Neutrophil (primary cell): ENCODE measurements at regions not wholly inside any gene's neighbourhood (a gene's known extent, or its start where the extent isn't known, plus 50 kb on each side); places are given as distances from the start of the nearest gene placed in this dataset.

ENCODE experiments used
- H3K27ac ChIP-seq: fragments of 200-600 bp; sonication (generic); 2 replicates; pipeline ENCODE4 v1.5.1; 2016; ENCODE audit warnings: mild to moderate bottlenecking, moderate library complexity
- H3K27me3 ChIP-seq: fragments of 200-600 bp; sonication (generic); 2 replicates; pipeline ENCODE4 v1.6.0; 2016; ENCODE audit warnings: mild to moderate bottlenecking
- H3K36me3 ChIP-seq: fragments of 200-600 bp; sonication (generic); 2 replicates; pipeline ENCODE4 v1.5.1; 2017
- H3K4me1 ChIP-seq, 2 experiments: fragments of 200-600 bp in 1 of 2; sonication (generic) in 1 of 2; 1 replicate in 1 of 2; 2 replicates in 1 of 2; pipeline versions ENCODE4 v1.5.1 to v1.6.1; 2013 to 2016; ENCODE audit warnings: low read depth in 1 of 2, low read length in 1 of 2, mild to moderate bottlenecking in 1 of 2, moderate library complexity in 1 of 2; ENCODE audit not compliant: control insufficient read depth in 1 of 2, insufficient read depth in 1 of 2
- H3K4me3 ChIP-seq, 2 experiments: fragments of 200-600 bp in 1 of 2; sonication (generic) in 1 of 2; 1 replicate in 1 of 2; 2 replicates in 1 of 2; pipeline ENCODE4 v1.5.1; 2013 to 2016; ENCODE audit warnings: low read depth in 1 of 2, low read length in 1 of 2, mild to moderate bottlenecking in 1 of 2, moderate library complexity in 1 of 2
- H3K9me3 ChIP-seq: fragments of 200-600 bp; sonication (generic); 2 replicates; pipeline ENCODE4 v1.5.1; 2016
- TF ChIP-seq, protein P1 (sequence below): fragments of 200-600 bp; sonication (generic); IDR thresholded peaks from 2 replicates; pipeline ENCODE4 v1.5.1; 2016; ENCODE audit warnings: antibody characterized with exemption

DNA sequence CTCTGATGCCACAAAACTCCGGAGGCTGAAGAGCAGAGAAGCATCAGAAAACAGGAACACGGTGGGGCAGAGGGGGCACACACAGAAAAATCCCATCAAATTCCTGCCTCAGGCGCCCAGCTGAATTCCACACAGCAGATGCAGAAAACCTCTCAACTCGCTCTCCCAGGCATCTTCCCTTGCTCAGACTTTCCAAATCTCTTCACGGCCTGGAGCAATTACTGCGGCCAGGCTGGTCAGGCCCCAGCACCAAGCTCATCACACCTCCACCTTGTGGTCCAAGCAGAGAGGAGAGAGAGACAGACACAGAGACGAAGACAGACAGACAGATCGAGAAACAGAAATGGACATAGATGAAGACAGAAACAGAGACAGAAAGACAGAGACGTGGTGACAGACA lies 89.0 kb downstream of the NCOR2 start:
- H3K9me3 ChIP-seq = no peaks in the 10 kb centered on the region
- H3K27me3 ChIP-seq = no peaks in the 10 kb centered on the region
- H3K4me1 ChIP-seq = no peaks in the 10 kb centered on the region
- H3K4me3 ChIP-seq = no peak overlapping the region
- no peak overlapping the region for H3K27ac ChIP-seq
- peaks cover 13% of the 10 kb centered on the region for H3K36me3 ChIP-seq
- TF ChIP-seq, protein P1, sequence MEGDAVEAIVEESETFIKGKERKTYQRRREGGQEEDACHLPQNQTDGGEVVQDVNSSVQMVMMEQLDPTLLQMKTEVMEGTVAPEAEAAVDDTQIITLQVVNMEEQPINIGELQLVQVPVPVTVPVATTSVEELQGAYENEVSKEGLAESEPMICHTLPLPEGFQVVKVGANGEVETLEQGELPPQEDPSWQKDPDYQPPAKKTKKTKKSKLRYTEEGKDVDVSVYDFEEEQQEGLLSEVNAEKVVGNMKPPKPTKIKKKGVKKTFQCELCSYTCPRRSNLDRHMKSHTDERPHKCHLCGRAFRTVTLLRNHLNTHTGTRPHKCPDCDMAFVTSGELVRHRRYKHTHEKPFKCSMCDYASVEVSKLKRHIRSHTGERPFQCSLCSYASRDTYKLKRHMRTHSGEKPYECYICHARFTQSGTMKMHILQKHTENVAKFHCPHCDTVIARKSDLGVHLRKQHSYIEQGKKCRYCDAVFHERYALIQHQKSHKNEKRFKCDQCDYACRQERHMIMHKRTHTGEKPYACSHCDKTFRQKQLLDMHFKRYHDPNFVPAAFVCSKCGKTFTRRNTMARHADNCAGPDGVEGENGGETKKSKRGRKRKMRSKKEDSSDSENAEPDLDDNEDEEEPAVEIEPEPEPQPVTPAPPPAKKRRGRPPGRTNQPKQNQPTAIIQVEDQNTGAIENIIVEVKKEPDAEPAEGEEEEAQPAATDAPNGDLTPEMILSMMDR = no peak

GRCh38 chr12:124477107-124477915 lies 90.1 kb downstream of the NCOR2 start:
- H3K27me3 ChIP-seq = no peaks in the 10 kb centered on the region
- peaks cover 11% of the 10 kb centered on the region for H3K36me3 ChIP-seq

GRCh38 chr12:124476011-124476400 lies 91.4 kb downstream of the NCOR2 start:
- no peak overlapping the region for H3K4me3 ChIP-seq
- H3K4me1 ChIP-seq = no peaks in the 10 kb centered on the region
- H3K27me3 ChIP-seq = no peaks in the 10 kb centered on the region
- H3K36me3 ChIP-seq = peaks cover 13% of the 10 kb centered on the region
- no peak overlapping the region for H3K27ac ChIP-seq
- TF ChIP-seq, protein P1 = no peak
- H3K9me3 ChIP-seq = no peaks in the 10 kb centered on the region

More at GRCh38 chr12:124477107-124477915, 90.1 kb downstream of the NCOR2 start:
- Histone ChIP-seq H3K4me1 (no peaks in the 10 kb centered on the region), H3K9me3 (no peaks in the 10 kb centered on the region), H3K27ac (no peak overlapping the region), H3K4me3 (no peak overlapping the region)
- TF ChIP-seq, protein P1 = no peak

- Histone ChIP-seq H3K9me3 (no peaks in the 10 kb centered on the region), H3K4me3 (no peak overlapping the region), H3K27me3 (no peaks in the 10 kb centered on the region), H3K4me1 (no peaks in the 10 kb centered on the region), H3K36me3 (peaks cover 15% of the 10 kb centered on the region), H3K27ac (no peak overlapping the region)
- TF ChIP-seq, protein P1 = no peak
These were observed 92.0 kb downstream of the NCOR2 start for GRCh38 chr12:124475295-124476010.

DNA sequence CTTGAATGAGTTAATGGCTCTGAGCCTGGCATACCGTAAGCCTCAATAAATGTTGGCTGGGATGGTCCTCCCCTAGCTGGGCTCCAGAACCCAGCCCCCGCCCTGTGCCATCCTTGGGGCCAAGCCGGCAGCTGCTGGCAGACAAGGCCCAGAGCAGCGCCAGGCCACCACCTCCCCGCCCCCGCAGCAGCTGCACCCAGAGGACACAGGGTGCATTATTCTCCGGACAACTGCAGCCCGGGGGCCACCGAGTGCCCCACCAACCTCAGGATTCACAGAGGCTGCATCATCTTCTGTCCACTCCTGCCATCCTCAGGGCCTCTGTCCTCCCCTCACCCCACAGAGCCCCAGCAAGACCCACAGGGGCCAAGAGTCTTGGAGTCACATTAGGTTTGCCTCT lies 92.7 kb downstream of the NCOR2 start:
- no peaks in the 10 kb centered on the region for H3K9me3 ChIP-seq
- TF ChIP-seq, protein P1 = no peak
- no peak overlapping the region for H3K4me3 ChIP-seq
- H3K27ac ChIP-seq = no peak overlapping the region
- H3K4me1 ChIP-seq = no peaks in the 10 kb centered on the region
- peaks cover 15% of the 10 kb centered on the region for H3K36me3 ChIP-seq
- H3K27me3 ChIP-seq = no peaks in the 10 kb centered on the region
